ENCODE measurements at regions not wholly inside any gene's neighbourhood (a gene's known extent, or its start where the extent isn't known, plus 50 kb on each side); places are given as distances from the start of the nearest gene placed in this dataset.

- no peak for DNase-seq
Observed at GRCh38 chr1:220983877-220984635, 104.8 kb downstream of the HLX start.

GRCh38 chr1:220990427-220991339 lies 111.4 kb downstream of the HLX start:
- DNase-seq, result no peak

- no peak for DNase-seq
Observed at GRCh38 chr1:220991506-220991905, 112.3 kb downstream of the HLX start.

GRCh38 chr1:220991959-220992704 lies 112.9 kb downstream of the HLX start:
- no peak for DNase-seq

DNA sequence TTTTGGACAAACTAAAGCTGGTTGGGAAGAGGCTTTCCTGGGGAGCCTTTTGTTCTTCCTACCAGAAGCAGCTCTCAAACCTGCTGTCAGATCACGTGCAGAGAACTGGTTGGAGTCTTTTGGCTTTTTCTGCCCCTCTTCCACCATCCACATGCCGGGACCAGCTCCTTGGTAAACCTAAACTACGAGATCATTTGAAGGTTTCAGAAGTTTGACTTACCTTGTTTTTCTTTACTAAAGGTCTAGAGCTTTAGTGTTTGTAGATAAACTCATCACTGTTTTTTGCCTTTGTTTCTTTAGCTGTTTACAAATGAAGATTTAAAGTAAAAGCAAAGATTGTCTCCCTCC lies 113.4 kb downstream of the HLX start:
- no peak for DNase-seq

GRCh38 chr1:220994671-220995070 lies 115.4 kb downstream of the HLX start:
- no peak for DNase-seq

DNA sequence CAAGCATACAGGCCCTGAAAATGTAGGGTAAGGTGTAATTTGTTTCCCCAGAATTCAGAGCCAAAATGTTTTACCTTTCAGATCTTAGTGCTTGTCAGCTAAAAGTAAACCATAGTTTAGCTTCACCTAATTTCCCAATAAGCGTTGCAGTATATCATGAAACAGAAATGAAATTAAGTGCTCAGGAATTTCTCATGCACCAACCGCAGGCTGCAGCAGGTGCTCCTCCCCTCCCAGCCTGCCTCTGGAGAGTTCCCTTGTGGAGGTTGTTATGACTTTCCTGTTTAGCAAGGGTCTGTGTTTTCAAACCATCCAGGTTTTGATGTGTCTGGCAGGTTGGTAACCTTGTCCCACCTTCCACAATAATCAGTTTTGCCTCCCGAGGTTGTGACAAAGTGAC lies 118.5 kb downstream of the HLX start:
- no peak for DNase-seq

DNA sequence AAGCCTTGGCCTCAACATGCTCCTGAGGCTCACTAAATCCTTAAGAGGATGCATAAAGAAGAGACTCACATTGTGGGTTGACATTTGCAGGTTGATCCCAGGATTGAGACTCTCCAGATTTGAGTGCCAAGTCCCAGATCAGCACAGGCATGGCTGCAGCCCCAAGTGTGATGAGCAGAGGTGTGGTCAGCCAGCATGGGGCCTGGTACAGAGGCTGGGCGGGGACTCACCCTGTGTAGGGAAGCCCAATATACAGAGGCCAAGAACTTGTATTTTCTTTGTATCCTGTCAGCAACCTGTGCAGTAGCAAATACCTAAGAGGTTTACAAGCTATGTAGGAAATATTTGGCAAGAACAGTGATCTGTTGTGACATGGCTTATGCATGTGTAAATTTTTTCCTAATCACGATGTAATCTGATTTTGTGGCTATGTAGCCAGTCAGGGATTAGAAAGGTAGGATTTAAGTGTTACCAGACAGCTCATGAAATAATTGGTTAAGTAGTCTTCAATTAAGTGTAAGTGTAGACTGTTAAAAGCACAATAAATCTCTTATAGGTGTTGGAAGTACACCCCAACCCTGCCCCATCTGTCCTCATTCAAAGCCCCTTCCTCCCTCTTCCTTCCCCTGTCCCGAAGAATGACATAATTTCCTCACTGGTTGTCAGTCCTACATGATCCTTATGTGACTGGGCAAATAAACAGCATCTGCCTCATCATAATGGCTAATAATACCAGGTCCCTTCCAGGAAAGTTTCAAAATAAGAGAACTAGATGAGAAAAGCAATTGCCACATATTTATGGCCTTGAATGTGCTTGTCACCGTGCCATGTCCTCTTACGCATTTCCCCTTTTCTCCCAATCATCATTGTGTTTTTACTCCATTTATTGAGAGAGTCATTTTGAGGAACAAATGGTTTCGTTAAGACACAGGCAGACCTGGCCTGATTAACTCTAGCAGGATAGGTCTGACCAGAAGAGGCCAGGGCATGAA lies 120.9 kb downstream of the HLX start:
- DNase-seq, result no peak

DNA sequence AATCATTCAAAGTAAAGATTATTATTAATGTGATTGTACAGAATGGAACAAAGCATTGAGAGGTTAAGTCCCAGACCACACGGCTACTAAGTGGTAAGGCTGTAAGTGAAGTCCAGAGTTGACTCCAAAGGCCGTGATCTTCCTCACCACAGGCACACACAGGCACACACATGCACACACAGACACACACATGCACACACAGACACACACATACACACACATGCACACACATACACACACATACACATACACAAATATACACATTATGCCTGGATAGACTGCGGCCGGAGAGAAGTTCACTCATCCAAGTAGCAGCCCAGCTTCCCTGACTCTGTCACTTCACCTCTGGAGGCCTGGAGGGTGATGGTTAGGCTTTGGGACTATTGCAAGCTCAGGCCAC lies 121.9 kb downstream of the HLX start:
- DNase-seq, result no peak

GRCh38 chr1:221002601-221003000 lies 123.4 kb downstream of the HLX start:
- DNase-seq, result no peak

DNA sequence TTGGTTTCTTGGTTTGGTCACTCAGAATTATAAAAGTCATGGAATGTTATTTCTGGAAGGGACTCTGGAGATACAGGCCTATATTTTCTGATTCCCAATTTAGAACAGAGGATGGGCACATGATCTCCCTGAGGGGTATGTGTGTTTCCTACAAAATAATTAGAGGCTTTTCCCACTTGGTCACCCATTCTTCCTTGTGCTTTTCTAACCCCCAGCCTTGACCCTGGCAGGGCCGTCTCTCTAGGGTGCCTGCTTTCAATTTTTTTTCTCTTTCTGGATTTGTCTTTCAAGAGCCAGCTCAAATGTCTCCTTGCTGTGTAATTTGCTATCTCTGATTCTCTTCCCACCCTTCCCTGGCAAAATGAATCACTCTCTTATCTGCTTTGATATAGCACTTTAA lies 131.9 kb downstream of the HLX start:
- DNase-seq, result no peak

DNA sequence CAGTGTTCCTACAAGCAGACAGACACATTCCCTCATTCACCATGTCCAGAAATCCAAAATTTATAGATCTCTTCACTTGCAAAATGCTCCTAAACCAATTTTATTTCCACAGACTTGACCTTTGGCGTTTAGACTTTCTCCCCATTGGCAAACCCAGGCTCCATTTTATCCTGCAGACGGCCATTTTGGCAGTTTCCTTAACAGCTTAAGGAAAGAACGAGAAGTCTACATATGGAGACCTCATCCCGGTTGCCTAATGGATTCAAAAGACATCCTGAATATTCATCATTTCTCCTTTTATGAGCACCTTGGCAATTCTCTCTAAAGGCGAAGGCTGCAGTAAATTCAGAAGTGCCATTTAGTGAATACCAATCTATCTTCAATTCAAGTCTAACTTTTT lies 132.9 kb downstream of the HLX start:
- DNase-seq, result no peak

DNA sequence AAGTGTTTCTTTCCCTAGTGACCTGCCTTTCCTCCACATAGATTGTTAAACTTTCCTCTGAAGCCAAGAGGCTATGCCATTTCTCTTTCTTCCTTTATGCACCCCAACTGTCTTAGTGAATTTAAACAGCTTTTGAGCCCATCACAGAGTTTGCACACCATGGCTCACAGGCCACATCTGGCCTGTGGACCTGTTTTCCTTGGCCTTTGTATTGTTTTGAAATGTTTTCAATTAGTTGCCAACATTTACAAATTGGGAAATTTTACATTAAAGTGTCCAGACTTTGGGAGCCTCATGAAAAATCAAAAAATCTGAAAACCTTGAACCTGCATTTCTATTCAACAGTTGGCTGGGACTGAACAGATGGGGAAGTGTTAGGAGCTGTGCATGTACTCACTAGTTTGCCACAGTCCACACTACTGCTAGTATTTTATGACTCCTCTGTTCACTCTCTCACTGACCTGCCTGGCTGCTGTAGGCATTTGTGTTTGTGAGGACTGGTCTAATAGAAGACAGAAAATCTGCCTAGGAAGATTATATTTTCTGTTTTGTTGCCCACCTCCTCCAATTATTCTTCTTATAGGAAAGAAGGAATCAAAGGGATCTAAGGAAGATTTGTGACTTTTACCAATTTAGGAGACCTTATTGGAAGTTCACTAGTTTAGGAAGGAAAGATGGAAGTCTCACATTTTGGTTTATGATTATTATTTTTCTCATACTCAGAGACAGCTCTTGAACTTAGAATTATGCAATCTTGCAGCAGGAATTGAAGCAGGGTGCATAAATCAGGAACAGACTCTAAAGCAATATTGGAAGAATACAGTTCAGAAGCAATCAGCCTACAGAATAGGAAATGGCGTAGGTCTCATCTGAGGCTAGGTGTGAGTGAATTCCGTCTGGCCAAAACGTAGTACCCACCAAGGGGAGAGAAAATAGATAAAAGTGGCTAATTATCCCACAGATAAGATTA lies 134.7 kb downstream of the HLX start:
- no peak for DNase-seq

GRCh38 chr1:221015159-221015790 lies 136.0 kb downstream of the HLX start:
- DNase-seq, result no peak

- no peak for DNase-seq
Observed at GRCh38 chr1:221016751-221017150, 137.5 kb downstream of the HLX start.

GRCh38 chr1:221018414-221018813 lies 139.2 kb downstream of the HLX start:
- no peak for DNase-seq

DNA sequence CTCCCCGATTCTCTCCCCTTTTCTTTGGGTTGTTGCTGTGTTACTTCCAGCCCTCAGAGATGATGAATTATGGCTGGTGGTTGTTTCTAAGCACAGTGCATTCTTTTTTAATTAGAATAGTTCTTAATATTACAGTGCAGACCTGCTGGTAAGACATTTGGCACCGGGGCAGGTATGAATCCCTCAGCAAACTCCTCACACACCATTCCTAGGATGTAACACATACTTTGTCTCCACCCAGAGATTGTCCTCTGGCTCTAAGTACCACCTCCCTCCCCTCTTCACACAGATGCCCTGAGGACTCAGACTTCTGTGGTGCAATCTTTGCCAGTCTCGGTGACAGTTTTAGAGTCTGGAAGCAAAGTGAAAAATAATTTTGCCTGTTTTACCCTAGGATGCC lies 143.1 kb downstream of the HLX start:
- no peak for DNase-seq

DNA sequence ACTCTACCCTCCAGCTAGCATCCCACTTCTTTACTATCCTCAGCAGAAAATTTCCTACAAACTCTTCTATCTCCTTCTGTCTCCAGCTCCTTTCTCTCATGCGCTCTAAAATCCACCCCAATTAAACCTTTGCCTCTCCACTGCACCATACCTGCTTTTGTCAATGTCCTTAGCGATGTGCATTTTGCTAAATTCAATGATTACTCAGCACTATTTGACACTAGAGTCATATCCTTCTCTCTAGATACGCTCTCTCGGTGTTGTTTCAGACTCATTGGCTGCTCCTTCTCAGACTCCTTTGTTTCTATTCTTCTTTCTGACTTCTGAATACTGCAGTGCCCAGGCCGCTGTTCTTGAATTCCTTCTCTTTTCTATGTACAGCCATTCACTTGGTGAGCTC lies 144.2 kb downstream of the HLX start:
- no peak for DNase-seq

DNA sequence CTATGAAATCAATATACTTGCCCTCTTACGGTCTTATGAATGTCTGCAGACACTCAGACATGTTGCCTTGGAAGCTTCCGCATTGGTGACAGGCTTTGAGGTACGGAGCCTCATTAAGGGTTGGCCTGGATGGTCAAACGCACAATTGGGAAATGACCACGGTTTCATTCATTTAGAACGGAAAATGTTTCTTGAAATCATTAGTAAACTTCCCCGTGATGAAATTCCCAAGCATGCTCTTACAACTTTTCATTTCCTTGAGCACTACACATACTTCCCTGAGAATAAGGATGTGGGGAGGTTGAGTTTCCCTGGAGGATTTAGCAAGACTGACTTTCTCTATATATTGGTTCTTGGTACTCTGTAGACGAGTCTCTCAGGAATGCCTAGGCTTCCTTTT lies 146.3 kb downstream of the HLX start:
- DNase-seq, result no peak

DNA sequence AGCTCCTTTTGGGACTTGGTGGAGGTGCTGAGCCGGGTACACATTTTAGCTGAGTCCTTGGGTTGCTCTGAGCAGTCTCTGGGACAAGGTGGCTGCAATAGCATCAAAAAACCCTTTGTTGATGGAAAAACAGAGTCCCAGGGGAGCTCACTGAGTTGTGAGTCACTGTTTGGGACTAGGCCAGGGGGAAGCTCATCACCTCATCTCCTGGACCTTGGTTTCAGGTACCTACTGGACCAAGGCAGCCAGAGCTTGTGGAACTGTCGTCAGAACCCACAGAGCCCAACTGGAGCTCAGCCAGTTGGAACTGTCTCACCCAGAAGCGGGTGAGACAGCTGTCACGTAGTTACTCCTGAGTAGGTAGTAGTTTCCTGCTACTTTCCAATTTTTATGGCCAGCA lies 146.7 kb downstream of the HLX start:
- no peak for DNase-seq
